SU-DHL-6 (cell line): ENCODE measurements at regions not wholly inside any gene's neighbourhood (a gene's known extent, or its start where the extent isn't known, plus 50 kb on each side); places are given as distances from the start of the nearest gene placed in this dataset.

Experiments used
- H2AFZ ChIP-seq: fragments of 200-600 bp; sonication (generic); 2 replicates; pipeline ENCODE4 v1.6.1; 2014; ENCODE audit warnings: low read depth, mild to moderate bottlenecking, moderate library complexity, mixed read lengths, antibody characterized with exemption, low read length; ENCODE audit not compliant: severe bottlenecking
- H3F3A ChIP-seq: fragments of 200-600 bp; shearing (Covaris generic); 2 replicates; pipeline ENCODE4 v1.6.0; 2016; ENCODE audit warnings: antibody characterized with exemption, mild to moderate bottlenecking; ENCODE audit not compliant: insufficient read depth
- H3K27ac ChIP-seq: fragments of 200-600 bp; sonication (generic); 2 replicates; pipeline ENCODE4 v1.5.1; 2016; ENCODE audit warnings: low read depth, mild to moderate bottlenecking, low read length, moderate library complexity, mixed read lengths
- H3K27me3 ChIP-seq: fragments of 200-600 bp; sonication (generic), shearing (Covaris generic); 2 replicates; pipeline ENCODE4 v1.6.0; 2014; ENCODE audit warnings: mild to moderate bottlenecking, low read length
- H3K36me3 ChIP-seq: fragments of 200-600 bp; sonication (generic); 2 replicates; pipeline ENCODE4 v1.6.1; 2014; ENCODE audit warnings: mild to moderate bottlenecking, low read length, mixed read lengths
- H3K4me2 ChIP-seq: fragments of 300-600, 200-600 bp; shearing (Covaris generic), sonication (generic); 2 replicates; pipeline ENCODE4 v1.6.0; 2014; ENCODE audit warnings: low read length, low read depth, mild to moderate bottlenecking; ENCODE audit not compliant: poor library complexity, severe bottlenecking
- H3K4me3 ChIP-seq: fragments of 200-600 bp; sonication (generic); 2 replicates; pipeline ENCODE4 v1.5.1; 2014; ENCODE audit warnings: antibody characterized with exemption, low read length, mild to moderate bottlenecking, mixed read lengths; ENCODE audit not compliant: insufficient read depth, poor library complexity, severe bottlenecking
- H3K79me2 ChIP-seq: fragments of 200-600 bp; sonication (generic); 2 replicates; pipeline ENCODE4 v1.6.1; 2014; ENCODE audit warnings: mild to moderate bottlenecking, low read length, moderate library complexity; ENCODE audit not compliant: insufficient read depth
- H3K9ac ChIP-seq: fragments of 200-600 bp; sonication (generic); 2 replicates; pipeline ENCODE4 v1.7.0; 2014; ENCODE audit warnings: mild to moderate bottlenecking, low read length
- H3K9me2 ChIP-seq: fragments of 200-600 bp; sonication (generic); replicated peaks from 2 replicates; pipeline ENCODE4 v1.6.1; 2014; ENCODE audit warnings: low read length; ENCODE audit not compliant: insufficient read depth
- H3K9me3 ChIP-seq: fragments of 200-600 bp; sonication (generic); 2 replicates; pipeline ENCODE4 v1.6.1; 2014; ENCODE audit warnings: low read length, mixed read lengths; ENCODE audit not compliant: insufficient read depth
- H4K20me1 ChIP-seq: fragments of 200-600 bp; sonication (generic); 2 replicates; pipeline ENCODE4 v1.6.1; 2014; ENCODE audit warnings: low read depth, mild to moderate bottlenecking, antibody characterized with exemption, low read length, moderate library complexity, mixed read lengths
- EZH2phosphoT487 ChIP-seq: fragments of 200-600 bp; sonication (generic), shearing (Covaris generic); conservative IDR thresholded peaks from 2 replicates; pipeline ENCODE4 v1.6.1; 2018; ENCODE audit warnings: mild to moderate bottlenecking, antibody characterized with exemption, low read length, moderate library complexity, mixed read lengths
- TF ChIP-seq, protein P1 (sequence below): fragments of 200-600 bp; sonication (generic); IDR thresholded peaks from one replicate; pipeline ENCODE4 v1.5.1; 2017; ENCODE audit warnings: antibody characterized with exemption, mild to moderate bottlenecking, low read length, moderate library complexity; ENCODE audit not compliant: insufficient read depth, poor library complexity, severe bottlenecking

GRCh38 chr2:172179045-172179701, 76.5 kb upstream of the DLX2 start:
- no peaks in the 10 kb centered on the region for H4K20me1 ChIP-seq
- H3F3A ChIP-seq, result no peaks in the 10 kb centered on the region
- H3K4me3 ChIP-seq, result no peak overlapping the region
- no peak overlapping the region for H3K27ac ChIP-seq
- H3K36me3 ChIP-seq, result no peaks in the 10 kb centered on the region
- H3K27me3 ChIP-seq, result no peaks in the 10 kb centered on the region
- TF ChIP-seq, protein P1, sequence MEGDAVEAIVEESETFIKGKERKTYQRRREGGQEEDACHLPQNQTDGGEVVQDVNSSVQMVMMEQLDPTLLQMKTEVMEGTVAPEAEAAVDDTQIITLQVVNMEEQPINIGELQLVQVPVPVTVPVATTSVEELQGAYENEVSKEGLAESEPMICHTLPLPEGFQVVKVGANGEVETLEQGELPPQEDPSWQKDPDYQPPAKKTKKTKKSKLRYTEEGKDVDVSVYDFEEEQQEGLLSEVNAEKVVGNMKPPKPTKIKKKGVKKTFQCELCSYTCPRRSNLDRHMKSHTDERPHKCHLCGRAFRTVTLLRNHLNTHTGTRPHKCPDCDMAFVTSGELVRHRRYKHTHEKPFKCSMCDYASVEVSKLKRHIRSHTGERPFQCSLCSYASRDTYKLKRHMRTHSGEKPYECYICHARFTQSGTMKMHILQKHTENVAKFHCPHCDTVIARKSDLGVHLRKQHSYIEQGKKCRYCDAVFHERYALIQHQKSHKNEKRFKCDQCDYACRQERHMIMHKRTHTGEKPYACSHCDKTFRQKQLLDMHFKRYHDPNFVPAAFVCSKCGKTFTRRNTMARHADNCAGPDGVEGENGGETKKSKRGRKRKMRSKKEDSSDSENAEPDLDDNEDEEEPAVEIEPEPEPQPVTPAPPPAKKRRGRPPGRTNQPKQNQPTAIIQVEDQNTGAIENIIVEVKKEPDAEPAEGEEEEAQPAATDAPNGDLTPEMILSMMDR, result no peak
- no peak for TF ChIP-seq EZH2phosphoT487
- no peaks in the 10 kb centered on the region for H3K9me3 ChIP-seq
- H3K9ac ChIP-seq, result no peak overlapping the region
- H3K9me2 ChIP-seq, result no peaks in the 10 kb centered on the region
- no peak overlapping the region for H2AFZ ChIP-seq
- no peaks in the 10 kb centered on the region for H3K79me2 ChIP-seq
- H3K4me2 ChIP-seq, result no peak overlapping the region

GRCh38 chr2:172181840-172182239, 79.1 kb upstream of the DLX2 start:
- Histone ChIP-seq H3K4me3 (no peak overlapping the region), H4K20me1 (no peaks in the 10 kb centered on the region), H3K9me2 (no peaks in the 10 kb centered on the region), H3K4me2 (no peak overlapping the region), H3K27ac (no peak overlapping the region), H3K27me3 (no peaks in the 10 kb centered on the region), H2AFZ (no peak overlapping the region), H3K9me3 (no peaks in the 10 kb centered on the region), H3K36me3 (no peaks in the 10 kb centered on the region), H3F3A (no peaks in the 10 kb centered on the region; the same call in 1 of the 2 replicates), H3K79me2 (no peaks in the 10 kb centered on the region), H3K9ac (no peak overlapping the region)
- TF ChIP-seq EZH2phosphoT487, result no peak
- TF ChIP-seq, protein P1, result no peak

- Histone ChIP-seq H3K4me2 (no peak overlapping the region), H3K9ac (no peak overlapping the region), H3K36me3 (no peaks in the 10 kb centered on the region), H3K27me3 (no peaks in the 10 kb centered on the region), H2AFZ (no peak overlapping the region), H4K20me1 (no peaks in the 10 kb centered on the region), H3K9me3 (no peaks in the 10 kb centered on the region), H3K9me2 (no peaks in the 10 kb centered on the region), H3K4me3 (no peak overlapping the region), H3K27ac (no peak overlapping the region), H3K79me2 (no peaks in the 10 kb centered on the region), H3F3A (no peaks in the 10 kb centered on the region; the same call in 1 of the 2 replicates)
- TF ChIP-seq EZH2phosphoT487, result no peak
- TF ChIP-seq, protein P1, result no peak
Observed at GRCh38 chr2:172182624-172183023, 79.9 kb upstream of the DLX2 start.
